ENCODE measurements at regions not wholly inside any gene's neighbourhood (a gene's known extent, or its start where the extent isn't known, plus 50 kb on each side); places are given as distances from the start of the nearest gene placed in this dataset.

GRCh38 chr2:6654279-6654678 lies 211.4 kb downstream of the CMPK2 start:
- DNase-seq (no peak), ATAC-seq (ENCODE audit: low read depth) (no peak)
- Mint-ChIP-seq H3K27me3 (no peaks in the 10 kb centered on the region), H3K36me3 (no peaks in the 10 kb centered on the region), H3K4me3 (no peak overlapping the region), H3K4me1 (no peaks in the 10 kb centered on the region), H3K9me3 (no peaks in the 10 kb centered on the region), H3K27ac (no peak overlapping the region)
- POLR2A ChIA-PET, result no interaction called here

- Mint-ChIP-seq H3K27ac (no peak overlapping the region), H3K27me3 (no peaks in the 10 kb centered on the region), H3K9me3 (no peaks in the 10 kb centered on the region), H3K4me3 (no peak overlapping the region), H3K4me1 (no peaks in the 10 kb centered on the region), H3K36me3 (no peaks in the 10 kb centered on the region)
- ATAC-seq (ENCODE audit: low read depth) (no peak), DNase-seq (no peak)
- POLR2A ChIA-PET, result no interaction called here
These were observed 209.1 kb downstream of the CMPK2 start for GRCh38 chr2:6656633-6657032.

GRCh38 chr2:6657136-6657535 lies 208.6 kb downstream of the CMPK2 start:
- Mint-ChIP-seq H3K4me3 (no peak overlapping the region), H3K27me3 (no peaks in the 10 kb centered on the region), H3K4me1 (no peaks in the 10 kb centered on the region), H3K36me3 (no peaks in the 10 kb centered on the region), H3K27ac (no peak overlapping the region), H3K9me3 (no peaks in the 10 kb centered on the region)
- POLR2A ChIA-PET, result no interaction called here
- no peak for ATAC-seq (ENCODE audit: low read depth)
- DNase-seq, result no peak

GRCh38 chr2:6657855-6658254 lies 207.9 kb downstream of the CMPK2 start:
- Mint-ChIP-seq H3K4me3 (no peak overlapping the region), H3K27me3 (no peaks in the 10 kb centered on the region), H3K36me3 (no peaks in the 10 kb centered on the region), H3K9me3 (no peaks in the 10 kb centered on the region), H3K4me1 (no peaks in the 10 kb centered on the region), H3K27ac (no peak overlapping the region)
- DNase-seq, result no peak
- ATAC-seq (ENCODE audit: low read depth), result no peak
- POLR2A ChIA-PET, result no interaction called here

- POLR2A ChIA-PET, result no interaction called here
- Mint-ChIP-seq H3K27ac (no peak overlapping the region), H3K4me3 (no peak overlapping the region), H3K27me3 (no peaks in the 10 kb centered on the region), H3K9me3 (no peaks in the 10 kb centered on the region), H3K36me3 (no peaks in the 10 kb centered on the region), H3K4me1 (no peaks in the 10 kb centered on the region)
- ATAC-seq (ENCODE audit: low read depth) (no peak), DNase-seq (no peak)
These were observed 201.2 kb downstream of the CMPK2 start for GRCh38 chr2:6664332-6665061.

GRCh38 chr2:6665093-6666045 lies 200.3 kb downstream of the CMPK2 start:
- Mint-ChIP-seq H3K9me3 (no peaks in the 10 kb centered on the region), H3K4me3 (no peak overlapping the region), H3K27ac (no peak overlapping the region), H3K36me3 (no peaks in the 10 kb centered on the region), H3K4me1 (no peaks in the 10 kb centered on the region), H3K27me3 (no peaks in the 10 kb centered on the region)
- DNase-seq (no peak), ATAC-seq (ENCODE audit: low read depth) (no peak)
- POLR2A ChIA-PET, result no interaction called here

GRCh38 chr2:6667326-6667725 lies 198.4 kb downstream of the CMPK2 start:
- peaks cover 2% of the 10 kb centered on the region for H3K27me3 Mint-ChIP-seq
- POLR2A ChIA-PET, result no interaction called here
- ATAC-seq (ENCODE audit: low read depth) (no peak), DNase-seq (no peak)
- H3K27ac Mint-ChIP-seq, result no peak overlapping the region
- no peaks in the 10 kb centered on the region for H3K9me3 Mint-ChIP-seq
- H3K36me3 Mint-ChIP-seq, result no peaks in the 10 kb centered on the region
- H3K4me1 Mint-ChIP-seq, result no peaks in the 10 kb centered on the region
- H3K4me3 Mint-ChIP-seq, result no peak overlapping the region

- no peak overlapping the region for H3K27ac Mint-ChIP-seq
- H3K36me3 Mint-ChIP-seq, result no peaks in the 10 kb centered on the region
- DNase-seq (no peak), ATAC-seq (ENCODE audit: low read depth) (no peak)
- no peaks in the 10 kb centered on the region for H3K4me1 Mint-ChIP-seq
- H3K9me3 Mint-ChIP-seq, result no peaks in the 10 kb centered on the region
- POLR2A ChIA-PET, result no interaction called here
- H3K4me3 Mint-ChIP-seq, result no peak overlapping the region
- peaks cover 2% of the 10 kb centered on the region for H3K27me3 Mint-ChIP-seq
These were observed 193.8 kb downstream of the CMPK2 start for GRCh38 chr2:6671913-6672312.

- H3K4me3 Mint-ChIP-seq, result no peak overlapping the region
- no peaks in the 10 kb centered on the region for H3K4me1 Mint-ChIP-seq
These were observed 191.3 kb downstream of the CMPK2 start for GRCh38 chr2:6674381-6674780.

GRCh38 chr2:6675791-6676190 lies 189.9 kb downstream of the CMPK2 start:
- Mint-ChIP-seq H3K4me3 (no peak overlapping the region), H3K36me3 (no peaks in the 10 kb centered on the region), H3K27me3 (peaks cover 3% of the 10 kb centered on the region), H3K9me3 (no peaks in the 10 kb centered on the region), H3K27ac (no peak overlapping the region), H3K4me1 (no peaks in the 10 kb centered on the region)
- DNase-seq (no peak), ATAC-seq (ENCODE audit: low read depth) (no peak)
- POLR2A ChIA-PET, result no interaction called here

More at GRCh38 chr2:6674381-6674780, 191.3 kb downstream of the CMPK2 start:
- ATAC-seq (ENCODE audit: low read depth) (no peak), DNase-seq (no peak)
- Mint-ChIP-seq H3K36me3 (no peaks in the 10 kb centered on the region), H3K27ac (no peak overlapping the region), H3K9me3 (no peaks in the 10 kb centered on the region), H3K27me3 (peaks cover 2% of the 10 kb centered on the region)
- POLR2A ChIA-PET, result no interaction called here

GRCh38 chr2:6676241-6676640 lies 189.5 kb downstream of the CMPK2 start:
- H3K27ac Mint-ChIP-seq, result no peak overlapping the region
- POLR2A ChIA-PET, result no interaction called here
- DNase-seq, result no peak
- no peak for ATAC-seq (ENCODE audit: low read depth)
- H3K4me3 Mint-ChIP-seq, result no peak overlapping the region
- no peaks in the 10 kb centered on the region for H3K9me3 Mint-ChIP-seq
- H3K36me3 Mint-ChIP-seq, result no peaks in the 10 kb centered on the region
- H3K27me3 Mint-ChIP-seq, result peaks cover 3% of the 10 kb centered on the region
- no peaks in the 10 kb centered on the region for H3K4me1 Mint-ChIP-seq

- no peak for ATAC-seq (ENCODE audit: low read depth)
These were observed 188.9 kb downstream of the CMPK2 start for GRCh38 chr2:6676776-6677175.

GRCh38 chr2:6679471-6679870 lies 186.2 kb downstream of the CMPK2 start:
- DNase-seq (no peak), ATAC-seq (ENCODE audit: low read depth) (no peak)
- H3K9me3 Mint-ChIP-seq, result no peaks in the 10 kb centered on the region
- H3K27me3 Mint-ChIP-seq, result peaks cover 3% of the 10 kb centered on the region
- H3K4me3 Mint-ChIP-seq, result no peak overlapping the region
- H3K4me1 Mint-ChIP-seq, result no peaks in the 10 kb centered on the region
- no peak overlapping the region for H3K27ac Mint-ChIP-seq
- POLR2A ChIA-PET, result no interaction called here
- no peaks in the 10 kb centered on the region for H3K36me3 Mint-ChIP-seq

More at GRCh38 chr2:6676776-6677175, 188.9 kb downstream of the CMPK2 start:
- Mint-ChIP-seq H3K36me3 (no peaks in the 10 kb centered on the region), H3K9me3 (no peaks in the 10 kb centered on the region), H3K27me3 (peaks cover 3% of the 10 kb centered on the region), H3K4me1 (no peaks in the 10 kb centered on the region), H3K27ac (no peak overlapping the region), H3K4me3 (no peak overlapping the region)
- no peak for DNase-seq
- POLR2A ChIA-PET, result no interaction called here

GRCh38 chr2:6683516-6683915 lies 182.2 kb downstream of the CMPK2 start:
- Mint-ChIP-seq H3K4me1 (no peaks in the 10 kb centered on the region), H3K4me3 (no peak overlapping the region), H3K27ac (no peak overlapping the region), H3K36me3 (no peaks in the 10 kb centered on the region), H3K27me3 (peaks cover 3% of the 10 kb centered on the region), H3K9me3 (no peaks in the 10 kb centered on the region)
- POLR2A ChIA-PET, result no interaction called here
- ATAC-seq (ENCODE audit: low read depth) (no peak), DNase-seq (no peak)
